K562 (cell line): ENCODE measurements at regions not wholly inside any gene's neighbourhood (a gene's known extent, or its start where the extent isn't known, plus 50 kb on each side); places are given as distances from the start of the nearest gene placed in this dataset.

Source experiments
- ADNP ChIP-seq: fragments of 200-800 bp; sonication (Bioruptor generic); IDR thresholded peaks from 2 replicates; pipeline ENCODE4 v1.6.1; 2016; ENCODE audit warnings: missing genetic modification characterization, missing compliant biosample characterization
- ATF7 ChIP-seq: fragments of 450-650 bp; IDR thresholded peaks from 2 replicates; pipeline ENCODE4 v1.7.1; 2014; ENCODE audit warnings: mild to moderate bottlenecking, moderate library complexity
- CBFB ChIP-seq: sonication (generic); formaldehyde crosslinking; IDR thresholded peaks from 2 replicates; pipeline ENCODE4 v1.4.0; 2020; ENCODE audit warnings: mild to moderate bottlenecking, missing genetic modification reagents
- DPF2 ChIP-seq: fragments of 450-650 bp; IDR thresholded peaks from 2 replicates; pipeline ENCODE4 v1.6.1; 2016
- GATAD2A ChIP-seq: fragments of 450-650 bp; IDR thresholded peaks from 2 replicates; pipeline ENCODE4 v1.6.1; 2017
- ILF3 ChIP-seq: fragments of 450-650 bp; IDR thresholded peaks from 2 replicates; pipeline ENCODE4 v1.6.1; 2018; ENCODE audit warnings: antibody characterized with exemption, mild to moderate bottlenecking, moderate library complexity, borderline replicate concordance
- KDM5B ChIP-seq: fragments of 200-600 bp; sonication (generic); IDR thresholded peaks from 2 replicates; pipeline ENCODE4 v1.6.1; 2012; ENCODE audit warnings: low read depth, mild to moderate bottlenecking, moderate library complexity, low read length, control low read depth, inconsistent platforms; ENCODE audit not compliant: insufficient replicate concordance
- L3MBTL2 ChIP-seq: fragments of 450-650 bp; IDR thresholded peaks from 2 replicates; pipeline ENCODE4 v1.6.1; 2016; ENCODE audit warnings: mild to moderate bottlenecking, moderate library complexity
- MEF2A ChIP-seq: IDR thresholded peaks from 2 replicates; pipeline ENCODE4 v1.6.1; 2011; ENCODE audit warnings: low read depth, mild to moderate bottlenecking, low read length, moderate library complexity; ENCODE audit not compliant: control insufficient read depth
- MYNN ChIP-seq, 2 experiments: sonication (generic); formaldehyde crosslinking in 1 of 2; IDR thresholded peaks; 2 replicates each; pipeline versions ENCODE4 v1.5.0 to v1.6.1; 2016 to 2020; ENCODE audit warnings: antibody characterized with exemption in 1 of 2, missing genetic modification reagents in 1 of 2
- NFIC ChIP-seq: fragments of 450-650 bp; IDR thresholded peaks from 2 replicates; pipeline ENCODE4 v1.6.1; 2017; ENCODE audit warnings: mild to moderate bottlenecking, inconsistent platforms
- SMAD3 ChIP-seq: fragments of 450-650 bp; formaldehyde crosslinking; conservative IDR thresholded peaks from 2 replicates; pipeline ENCODE4 v1.4.0; 2020; ENCODE audit warnings: mild to moderate bottlenecking
- SMARCA4 ChIP-seq: fragments of 450-650 bp; IDR thresholded peaks from 2 replicates; pipeline ENCODE4 v1.6.1; 2016
- ZNF12 ChIP-seq: sonication (generic); formaldehyde crosslinking; IDR thresholded peaks from 2 replicates; pipeline ENCODE4 v1.4.0; 2020; ENCODE audit warnings: mild to moderate bottlenecking, missing genetic modification reagents
- ZNF174 ChIP-seq: fragments of 250-450 bp; sonication (Bioruptor Pico); IDR thresholded peaks from 2 replicates; pipeline ENCODE4 v1.4.0; 2020; ENCODE audit warnings: mild to moderate bottlenecking
- ZNF668 ChIP-seq: fragments of 250-450 bp; sonication (Bioruptor Pico); IDR thresholded peaks from 2 replicates; pipeline ENCODE4 v1.8.0; 2022; ENCODE audit warnings: mild to moderate bottlenecking, inconsistent platforms
- TF ChIP-seq, protein P1 (sequence below), 2 experiments: fragments of 450-650 bp; IDR thresholded peaks; 2 replicates each; pipeline ENCODE4 v1.6.1; 2016
- TF ChIP-seq, protein P2 (sequence below): fragments of 450-650 bp; IDR thresholded peaks from 2 replicates; pipeline ENCODE4 v1.6.1; 2016; ENCODE audit warnings: mild to moderate bottlenecking
- TF ChIP-seq, protein P3 (sequence below): fragments of 450-650 bp; formaldehyde crosslinking; IDR thresholded peaks from 2 replicates; pipeline ENCODE4 v1.4.0; 2022; ENCODE audit warnings: missing genetic modification characterization
- TF ChIP-seq, protein P4 (sequence below): fragments of 450-650 bp; IDR thresholded peaks from 2 replicates; pipeline ENCODE4 v1.6.1; 2016; ENCODE audit warnings: missing biosample characterization, missing genetic modification characterization
- TF ChIP-seq, protein P5 (sequence below): sonication (generic); formaldehyde crosslinking; IDR thresholded peaks from 2 replicates; pipeline ENCODE4 v1.8.1; 2023; ENCODE audit warnings: mild to moderate bottlenecking, missing genetic modification reagents
- TF ChIP-seq, protein P6 (sequence below): sonication (generic); IDR thresholded peaks from 2 replicates; pipeline ENCODE4 v1.6.1; 2016

DNA sequence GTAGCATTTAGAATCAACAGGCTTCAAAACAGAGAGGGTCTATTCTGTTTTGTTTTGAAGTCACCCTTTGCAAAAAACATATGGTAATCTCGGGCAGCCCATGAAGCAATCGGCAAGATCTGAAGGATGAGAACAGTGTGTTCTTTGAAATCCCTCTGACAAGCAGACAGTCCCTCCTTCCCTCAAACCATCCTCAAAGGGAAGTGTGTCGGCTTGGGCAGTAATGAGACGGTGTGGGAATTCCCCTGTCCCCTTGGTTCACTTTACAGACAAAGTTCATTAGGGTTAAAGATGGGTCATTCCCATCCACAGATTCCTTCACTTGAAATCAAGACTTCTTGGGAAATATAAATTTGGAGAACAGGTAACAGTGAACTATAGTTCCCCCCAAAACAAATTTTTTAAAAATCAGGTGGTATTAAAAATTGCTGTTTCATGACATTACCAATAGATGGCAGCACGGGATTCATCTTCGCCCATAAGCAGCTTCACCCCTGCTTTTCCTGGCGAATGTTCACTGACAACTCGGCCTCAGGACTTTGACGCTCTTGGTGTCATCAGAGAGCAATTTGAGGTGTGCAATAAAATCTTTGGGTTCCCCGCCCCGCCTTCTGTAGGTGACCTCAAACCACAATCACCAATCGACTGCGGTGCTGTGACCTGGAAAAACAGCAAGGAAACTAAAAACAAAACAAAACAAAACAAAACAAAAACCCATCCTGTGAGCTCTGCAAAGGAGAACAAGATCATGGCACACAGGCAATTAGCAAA lies 159.3 kb upstream of the TNFAIP3 start (continued):
- TF ChIP-seq, protein P1, sequence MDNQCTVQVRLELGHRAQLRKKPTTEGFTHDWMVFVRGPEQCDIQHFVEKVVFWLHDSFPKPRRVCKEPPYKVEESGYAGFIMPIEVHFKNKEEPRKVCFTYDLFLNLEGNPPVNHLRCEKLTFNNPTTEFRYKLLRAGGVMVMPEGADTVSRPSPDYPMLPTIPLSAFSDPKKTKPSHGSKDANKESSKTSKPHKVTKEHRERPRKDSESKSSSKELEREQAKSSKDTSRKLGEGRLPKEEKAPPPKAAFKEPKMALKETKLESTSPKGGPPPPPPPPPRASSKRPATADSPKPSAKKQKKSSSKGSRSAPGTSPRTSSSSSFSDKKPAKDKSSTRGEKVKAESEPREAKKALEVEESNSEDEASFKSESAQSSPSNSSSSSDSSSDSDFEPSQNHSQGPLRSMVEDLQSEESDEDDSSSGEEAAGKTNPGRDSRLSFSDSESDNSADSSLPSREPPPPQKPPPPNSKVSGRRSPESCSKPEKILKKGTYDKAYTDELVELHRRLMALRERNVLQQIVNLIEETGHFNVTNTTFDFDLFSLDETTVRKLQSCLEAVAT (IDR thresholded peaks at IDR 0.05), result no peak
- TF ChIP-seq, protein P2, sequence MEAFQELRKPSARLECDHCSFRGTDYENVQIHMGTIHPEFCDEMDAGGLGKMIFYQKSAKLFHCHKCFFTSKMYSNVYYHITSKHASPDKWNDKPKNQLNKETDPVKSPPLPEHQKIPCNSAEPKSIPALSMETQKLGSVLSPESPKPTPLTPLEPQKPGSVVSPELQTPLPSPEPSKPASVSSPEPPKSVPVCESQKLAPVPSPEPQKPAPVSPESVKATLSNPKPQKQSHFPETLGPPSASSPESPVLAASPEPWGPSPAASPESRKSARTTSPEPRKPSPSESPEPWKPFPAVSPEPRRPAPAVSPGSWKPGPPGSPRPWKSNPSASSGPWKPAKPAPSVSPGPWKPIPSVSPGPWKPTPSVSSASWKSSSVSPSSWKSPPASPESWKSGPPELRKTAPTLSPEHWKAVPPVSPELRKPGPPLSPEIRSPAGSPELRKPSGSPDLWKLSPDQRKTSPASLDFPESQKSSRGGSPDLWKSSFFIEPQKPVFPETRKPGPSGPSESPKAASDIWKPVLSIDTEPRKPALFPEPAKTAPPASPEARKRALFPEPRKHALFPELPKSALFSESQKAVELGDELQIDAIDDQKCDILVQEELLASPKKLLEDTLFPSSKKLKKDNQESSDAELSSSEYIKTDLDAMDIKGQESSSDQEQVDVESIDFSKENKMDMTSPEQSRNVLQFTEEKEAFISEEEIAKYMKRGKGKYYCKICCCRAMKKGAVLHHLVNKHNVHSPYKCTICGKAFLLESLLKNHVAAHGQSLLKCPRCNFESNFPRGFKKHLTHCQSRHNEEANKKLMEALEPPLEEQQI, result no peak
- TF ChIP-seq GATAD2A, result no peak
- TF ChIP-seq ZNF12, result no peak
- TF ChIP-seq SMAD3 (CRISPR knock-in tag), result peak; percentile 38; the same call in 1 of the 2 replicates
- TF ChIP-seq, protein P3, sequence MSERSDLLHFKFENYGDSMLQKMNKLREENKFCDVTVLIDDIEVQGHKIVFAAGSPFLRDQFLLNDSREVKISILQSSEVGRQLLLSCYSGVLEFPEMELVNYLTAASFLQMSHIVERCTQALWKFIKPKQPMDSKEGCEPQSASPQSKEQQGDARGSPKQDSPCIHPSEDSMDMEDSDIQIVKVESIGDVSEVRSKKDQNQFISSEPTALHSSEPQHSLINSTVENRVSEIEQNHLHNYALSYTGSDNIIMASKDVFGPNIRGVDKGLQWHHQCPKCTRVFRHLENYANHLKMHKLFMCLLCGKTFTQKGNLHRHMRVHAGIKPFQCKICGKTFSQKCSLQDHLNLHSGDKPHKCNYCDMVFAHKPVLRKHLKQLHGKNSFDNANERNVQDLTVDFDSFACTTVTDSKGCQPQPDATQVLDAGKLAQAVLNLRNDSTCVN (CRISPR knock-in tag), result no peak
- no peak for TF ChIP-seq KDM5B
- TF ChIP-seq CBFB (CRISPR knock-in tag), result no peak
- peak; percentile 72 for TF ChIP-seq DPF2
- no peak for TF ChIP-seq NFIC
- TF ChIP-seq ATF7, result peak; percentile 57
- no peak for TF ChIP-seq MYNN (IDR thresholded peaks at IDR 0.05)
- TF ChIP-seq MYNN (CRISPR knock-in tag; IDR thresholded peaks at IDR 0.05), result no peak
- TF ChIP-seq MEF2A, result no peak
- no peak for TF ChIP-seq ADNP
- TF ChIP-seq, protein P4, sequence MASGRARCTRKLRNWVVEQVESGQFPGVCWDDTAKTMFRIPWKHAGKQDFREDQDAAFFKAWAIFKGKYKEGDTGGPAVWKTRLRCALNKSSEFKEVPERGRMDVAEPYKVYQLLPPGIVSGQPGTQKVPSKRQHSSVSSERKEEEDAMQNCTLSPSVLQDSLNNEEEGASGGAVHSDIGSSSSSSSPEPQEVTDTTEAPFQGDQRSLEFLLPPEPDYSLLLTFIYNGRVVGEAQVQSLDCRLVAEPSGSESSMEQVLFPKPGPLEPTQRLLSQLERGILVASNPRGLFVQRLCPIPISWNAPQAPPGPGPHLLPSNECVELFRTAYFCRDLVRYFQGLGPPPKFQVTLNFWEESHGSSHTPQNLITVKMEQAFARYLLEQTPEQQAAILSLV (tag), result no peak
- TF ChIP-seq ILF3, result no peak
- TF ChIP-seq ZNF174 (CRISPR knock-in tag), result no peak
- TF ChIP-seq, protein P5, sequence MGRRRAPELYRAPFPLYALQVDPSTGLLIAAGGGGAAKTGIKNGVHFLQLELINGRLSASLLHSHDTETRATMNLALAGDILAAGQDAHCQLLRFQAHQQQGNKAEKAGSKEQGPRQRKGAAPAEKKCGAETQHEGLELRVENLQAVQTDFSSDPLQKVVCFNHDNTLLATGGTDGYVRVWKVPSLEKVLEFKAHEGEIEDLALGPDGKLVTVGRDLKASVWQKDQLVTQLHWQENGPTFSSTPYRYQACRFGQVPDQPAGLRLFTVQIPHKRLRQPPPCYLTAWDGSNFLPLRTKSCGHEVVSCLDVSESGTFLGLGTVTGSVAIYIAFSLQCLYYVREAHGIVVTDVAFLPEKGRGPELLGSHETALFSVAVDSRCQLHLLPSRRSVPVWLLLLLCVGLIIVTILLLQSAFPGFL (CRISPR knock-in tag), result no peak
- TF ChIP-seq, protein P6, sequence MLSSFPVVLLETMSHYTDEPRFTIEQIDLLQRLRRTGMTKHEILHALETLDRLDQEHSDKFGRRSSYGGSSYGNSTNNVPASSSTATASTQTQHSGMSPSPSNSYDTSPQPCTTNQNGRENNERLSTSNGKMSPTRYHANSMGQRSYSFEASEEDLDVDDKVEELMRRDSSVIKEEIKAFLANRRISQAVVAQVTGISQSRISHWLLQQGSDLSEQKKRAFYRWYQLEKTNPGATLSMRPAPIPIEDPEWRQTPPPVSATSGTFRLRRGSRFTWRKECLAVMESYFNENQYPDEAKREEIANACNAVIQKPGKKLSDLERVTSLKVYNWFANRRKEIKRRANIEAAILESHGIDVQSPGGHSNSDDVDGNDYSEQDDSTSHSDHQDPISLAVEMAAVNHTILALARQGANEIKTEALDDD, result no peak
- 0 out of 2 replicates have a peak, but pooled peaks have one; percentile 22 for TF ChIP-seq ZNF668 (CRISPR knock-in tag)
- TF ChIP-seq SMARCA4, result peak; percentile 49; the same call in 1 of the 2 replicates
- peak; percentile 86 for TF ChIP-seq L3MBTL2
